Fibroblast of the aortic adventitia (primary cell): ENCODE measurements at regions not wholly inside any gene's neighbourhood (a gene's known extent, or its start where the extent isn't known, plus 50 kb on each side); places are given as distances from the start of the nearest gene placed in this dataset.

Experiments
- DNase-seq: peaks from one replicate; pipeline ENCODE4 v3.0.0-alpha.2; 2010; ENCODE audit warnings: low read depth
- H3K4me3 ChIP-seq: 2 replicates; pipeline ENCODE4 v1.5.1; 2011; ENCODE audit warnings: low read depth, mild to moderate bottlenecking, control low read depth, low read length, moderate library complexity
- TF ChIP-seq, protein P1 (sequence below): IDR thresholded peaks from 2 replicates; pipeline ENCODE4 v1.5.1; 2011; ENCODE audit warnings: mild to moderate bottlenecking, low read length, control low read depth, inconsistent platforms; ENCODE audit not compliant: insufficient read depth

GRCh38 chr15:70379134-70379533 lies 281.4 kb upstream of the TLE3 start:
- TF ChIP-seq, protein P1, sequence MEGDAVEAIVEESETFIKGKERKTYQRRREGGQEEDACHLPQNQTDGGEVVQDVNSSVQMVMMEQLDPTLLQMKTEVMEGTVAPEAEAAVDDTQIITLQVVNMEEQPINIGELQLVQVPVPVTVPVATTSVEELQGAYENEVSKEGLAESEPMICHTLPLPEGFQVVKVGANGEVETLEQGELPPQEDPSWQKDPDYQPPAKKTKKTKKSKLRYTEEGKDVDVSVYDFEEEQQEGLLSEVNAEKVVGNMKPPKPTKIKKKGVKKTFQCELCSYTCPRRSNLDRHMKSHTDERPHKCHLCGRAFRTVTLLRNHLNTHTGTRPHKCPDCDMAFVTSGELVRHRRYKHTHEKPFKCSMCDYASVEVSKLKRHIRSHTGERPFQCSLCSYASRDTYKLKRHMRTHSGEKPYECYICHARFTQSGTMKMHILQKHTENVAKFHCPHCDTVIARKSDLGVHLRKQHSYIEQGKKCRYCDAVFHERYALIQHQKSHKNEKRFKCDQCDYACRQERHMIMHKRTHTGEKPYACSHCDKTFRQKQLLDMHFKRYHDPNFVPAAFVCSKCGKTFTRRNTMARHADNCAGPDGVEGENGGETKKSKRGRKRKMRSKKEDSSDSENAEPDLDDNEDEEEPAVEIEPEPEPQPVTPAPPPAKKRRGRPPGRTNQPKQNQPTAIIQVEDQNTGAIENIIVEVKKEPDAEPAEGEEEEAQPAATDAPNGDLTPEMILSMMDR, result no peak
- DNase-seq, result no peak
- no peak overlapping the region for H3K4me3 ChIP-seq

DNA sequence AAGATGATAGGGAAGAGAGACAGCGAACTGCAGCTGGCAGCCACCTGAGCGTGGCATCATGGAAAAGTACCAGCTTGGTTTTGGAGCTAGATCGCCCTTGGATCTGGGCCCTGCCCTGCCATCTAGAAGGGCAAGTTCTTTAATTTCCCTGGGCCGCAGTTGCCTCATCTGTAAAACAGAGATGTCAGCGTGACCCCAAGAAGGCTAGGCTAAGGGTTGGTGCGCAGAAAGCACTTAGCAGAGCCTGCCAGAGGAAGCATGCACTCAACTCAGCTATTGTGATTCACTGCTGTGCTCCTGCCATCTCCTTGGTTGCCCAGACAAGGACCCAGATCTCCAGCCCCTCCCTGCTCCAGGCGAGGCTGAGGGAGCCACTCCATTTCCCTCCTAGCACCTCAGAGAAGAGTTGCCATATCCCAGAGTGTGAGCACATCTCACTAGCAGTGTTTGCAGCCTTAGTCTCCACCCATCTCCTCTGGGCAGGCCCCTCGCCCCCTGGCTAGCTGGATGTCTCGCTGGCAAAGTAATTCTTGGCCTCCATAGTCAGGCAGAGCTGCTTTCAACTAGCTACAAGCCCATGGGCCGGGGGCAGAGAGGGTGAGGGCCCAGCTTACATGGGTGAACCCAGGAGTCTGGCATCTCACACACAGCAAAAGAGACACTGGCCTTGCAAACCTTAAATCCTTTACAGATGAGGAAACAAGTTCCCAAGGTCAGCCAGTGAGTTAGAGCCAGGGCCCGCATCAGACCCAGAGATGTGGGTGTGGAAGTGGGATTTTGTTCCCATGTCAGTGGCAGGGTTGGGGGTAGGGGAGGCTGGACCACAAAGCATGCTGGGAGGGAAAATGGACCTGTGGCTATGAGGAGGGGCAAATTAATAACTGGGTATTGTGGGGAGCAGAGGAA lies 280.7 kb upstream of the TLE3 start:
- DNase-seq, result no peak
- TF ChIP-seq, protein P1, result no peak
- H3K4me3 ChIP-seq, result no peak overlapping the region

DNA sequence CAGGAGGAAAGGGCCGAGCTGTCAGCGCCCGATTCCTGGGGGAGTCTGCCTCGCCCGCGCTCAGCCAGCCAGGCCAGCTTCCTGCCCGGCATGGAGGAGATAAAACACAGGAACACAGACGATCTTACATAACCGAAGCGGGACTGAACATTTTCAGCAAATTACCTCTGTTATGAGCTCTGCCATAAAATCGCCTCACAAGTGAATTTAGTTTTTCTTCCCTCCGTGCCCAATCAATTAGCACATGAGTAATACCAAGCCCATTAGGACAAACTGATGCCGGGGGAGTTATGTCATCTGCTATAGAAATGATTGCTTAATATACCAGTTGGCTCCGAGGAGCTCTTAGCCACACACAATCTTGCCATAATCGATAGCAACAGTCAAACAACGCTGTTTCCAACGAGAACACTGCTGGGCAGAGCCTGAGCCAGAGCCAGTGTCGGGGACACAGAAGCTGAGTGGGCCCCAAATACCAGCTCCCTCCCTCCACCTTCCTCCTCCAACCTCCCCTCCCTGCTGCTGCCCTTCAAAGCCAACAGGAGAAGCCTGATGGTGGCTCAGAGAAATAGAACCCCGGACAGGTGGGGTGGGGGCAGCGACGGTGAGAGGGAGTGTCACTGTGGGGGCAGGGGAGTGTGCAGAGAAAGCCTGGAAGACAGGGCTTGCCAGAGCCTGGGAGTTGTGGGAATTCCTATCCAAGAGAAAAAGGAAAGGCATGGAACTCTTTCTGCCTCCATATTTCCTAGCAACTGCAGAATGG lies 279.4 kb upstream of the TLE3 start:
- TF ChIP-seq, protein P1, result no peak
- DNase-seq, result peak; percentile 68

DNA sequence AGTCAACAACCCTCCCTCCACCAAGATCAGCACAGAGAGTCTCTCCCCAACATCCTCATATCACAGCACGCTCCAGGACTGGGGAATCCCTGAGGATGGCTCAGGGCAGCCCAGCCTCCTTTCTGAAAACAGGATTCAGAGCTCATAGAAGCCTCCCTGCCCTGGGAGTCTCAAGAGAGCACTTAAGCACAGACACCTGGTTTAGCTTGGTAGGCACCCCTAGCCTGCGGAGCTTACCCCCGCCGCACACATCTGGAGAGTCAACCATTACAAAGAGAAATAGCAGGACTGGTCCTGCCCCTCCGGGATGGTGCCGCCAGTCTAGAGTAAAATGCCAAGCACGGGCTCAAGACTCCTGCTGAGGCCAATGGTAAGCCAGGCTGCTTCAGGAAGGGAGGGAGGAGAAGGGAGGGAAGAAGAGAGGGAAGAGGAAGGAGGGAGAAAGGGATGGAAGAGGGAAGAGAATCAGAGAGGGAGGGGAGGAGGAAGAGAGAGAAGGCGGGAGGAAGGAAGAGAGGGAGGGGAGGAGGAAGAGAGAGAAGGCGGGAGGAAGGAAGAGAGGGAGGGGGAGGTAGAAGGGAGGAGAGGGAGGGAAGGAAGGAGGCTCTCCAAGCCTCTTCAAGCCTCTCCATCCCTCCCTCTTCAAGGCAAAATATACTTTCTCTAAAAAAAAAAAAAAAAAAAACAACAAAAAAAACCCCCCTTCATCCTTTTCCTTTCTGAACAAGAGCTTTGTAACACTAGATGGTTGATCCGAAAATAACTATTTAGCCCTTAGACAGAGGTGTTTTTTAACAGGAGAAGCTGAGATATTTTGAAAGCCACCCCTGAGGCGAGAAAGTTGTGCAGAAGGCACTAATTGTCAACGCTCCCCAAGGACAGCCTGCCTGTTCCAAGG lies 278.6 kb upstream of the TLE3 start:
- TF ChIP-seq, protein P1, result no peak
- no peak for DNase-seq
- H3K4me3 ChIP-seq, result no peak overlapping the region

More for the DNA sequence above, 279.4 kb upstream of the TLE3 start:
- no peak overlapping the region for H3K4me3 ChIP-seq

- DNase-seq, result no peak
- TF ChIP-seq, protein P1, result no peak
- H3K4me3 ChIP-seq, result no peak overlapping the region
These were observed 277.9 kb upstream of the TLE3 start for GRCh38 chr15:70375586-70375985.

GRCh38 chr15:70375006-70375431 lies 277.3 kb upstream of the TLE3 start:
- peak; percentile 27 for DNase-seq
- TF ChIP-seq, protein P1, result no peak
- H3K4me3 ChIP-seq, result no peak overlapping the region
